Mesodermal cell (in vitro differentiated cells): ENCODE measurements at regions not wholly inside any gene's neighbourhood (a gene's known extent, or its start where the extent isn't known, plus 50 kb on each side); places are given as distances from the start of the nearest gene placed in this dataset.

Experiments
- H3K27ac ChIP-seq: 2 replicates; pipeline ENCODE4 v1.7.0; 2013; ENCODE audit warnings: mild to moderate bottlenecking, low read depth, low read length, moderate library complexity; ENCODE audit not compliant: severe bottlenecking
- H3K36me3 ChIP-seq: 2 replicates; pipeline ENCODE4 v1.7.1; 2013; ENCODE audit warnings: mild to moderate bottlenecking, low read length, moderate library complexity; ENCODE audit not compliant: control insufficient read depth, insufficient read depth
- H3K4me1 ChIP-seq: one replicate; pipeline ENCODE4 v1.7.1; 2013; ENCODE audit warnings: mild to moderate bottlenecking, low read length; ENCODE audit not compliant: insufficient read depth, control insufficient read depth, poor library complexity, severe bottlenecking
- H3K4me3 ChIP-seq: 2 replicates; pipeline ENCODE4 v1.7.0; 2013; ENCODE audit warnings: low read length, control low read depth, mild to moderate bottlenecking; ENCODE audit not compliant: insufficient read depth, poor library complexity, severe bottlenecking; ENCODE audit errors: extremely low read depth
- H3K9me3 ChIP-seq: 2 replicates; pipeline ENCODE4 v1.7.1; 2013; ENCODE audit warnings: mild to moderate bottlenecking, low read length, moderate library complexity; ENCODE audit not compliant: control insufficient read depth
- WGBS, 2 experiments: methylation state at CpG; one replicate each; pipeline ENCODE4 v1.1.5; 2013; ENCODE audit warnings: missing lambda C conversion rate in 2 of 2; ENCODE audit not compliant: insufficient coverage in 2 of 2; 5-methylcytosine and 5-hydroxymethylcytosine counted together

DNA sequence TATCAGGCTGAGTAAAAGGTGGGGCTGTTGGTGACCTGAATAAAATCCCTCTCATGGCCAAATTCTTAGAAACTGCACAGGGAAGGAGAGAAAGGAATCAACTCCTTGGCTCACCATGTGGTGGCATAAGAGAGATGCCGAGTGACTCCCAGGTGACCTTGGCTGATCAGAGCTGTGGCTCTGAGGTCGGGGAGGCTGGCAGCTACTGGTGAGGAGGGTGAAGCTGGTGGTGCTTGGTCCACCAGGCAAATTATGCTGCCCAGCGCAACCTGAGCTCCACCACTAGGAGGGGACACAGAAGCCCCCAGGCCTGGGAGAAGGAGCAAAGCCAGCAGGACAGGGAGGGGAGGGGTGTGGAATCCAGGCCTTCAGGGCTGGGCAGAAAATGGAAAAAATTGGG lies 111.2 kb upstream of the IL12B start:
- Histone ChIP-seq H3K27ac (no peak overlapping the region), H3K4me3 (no peak overlapping the region), H3K4me1 (peaks cover 3% of the 10 kb centered on the region), H3K36me3 (no peaks in the 10 kb centered on the region), H3K9me3 (no peaks in the 10 kb centered on the region)
- WGBS, 2 experiments = 60 to 88% methylated on average over 2 to 3 of the region's 3 CpGs

DNA sequence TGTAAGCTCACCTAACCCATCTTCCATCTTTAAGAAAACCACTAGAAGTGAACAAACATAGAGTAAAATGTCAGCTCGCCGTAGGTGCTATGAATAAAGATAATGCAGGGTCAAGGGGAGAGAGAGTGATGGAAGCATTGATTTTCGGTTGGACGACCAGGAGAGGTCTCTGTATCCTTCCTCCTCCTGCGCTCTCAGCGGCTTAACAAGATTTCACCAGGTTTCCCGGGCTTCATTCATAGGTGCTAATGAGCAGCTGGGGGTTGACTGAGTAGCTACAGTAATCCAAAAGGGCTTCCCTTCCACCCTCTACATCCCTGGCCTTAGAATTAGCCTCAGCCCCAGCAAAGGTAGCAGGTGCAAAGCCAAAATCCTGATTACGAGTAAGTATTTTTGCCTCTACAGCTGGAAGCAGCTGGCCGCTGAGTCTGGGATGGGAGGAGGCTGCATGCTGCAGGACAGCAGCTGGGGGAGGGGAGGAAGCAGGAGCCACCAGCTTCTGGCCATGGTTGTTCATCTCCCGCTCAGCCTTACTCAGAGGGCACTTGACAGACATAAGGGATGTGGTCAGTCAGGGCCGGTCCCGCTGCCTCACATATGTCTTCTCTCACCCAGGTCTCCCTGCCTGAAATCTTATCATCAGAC lies 112.0 kb upstream of the IL12B start:
- Histone ChIP-seq H3K4me1 (peaks cover 3% of the 10 kb centered on the region), H3K27ac (no peak overlapping the region), H3K4me3 (no peak overlapping the region), H3K36me3 (no peaks in the 10 kb centered on the region), H3K9me3 (no peaks in the 10 kb centered on the region)
- 40 to 50% methylated on average over 3 to 8 of the region's 12 CpGs for WGBS, 2 experiments

DNA sequence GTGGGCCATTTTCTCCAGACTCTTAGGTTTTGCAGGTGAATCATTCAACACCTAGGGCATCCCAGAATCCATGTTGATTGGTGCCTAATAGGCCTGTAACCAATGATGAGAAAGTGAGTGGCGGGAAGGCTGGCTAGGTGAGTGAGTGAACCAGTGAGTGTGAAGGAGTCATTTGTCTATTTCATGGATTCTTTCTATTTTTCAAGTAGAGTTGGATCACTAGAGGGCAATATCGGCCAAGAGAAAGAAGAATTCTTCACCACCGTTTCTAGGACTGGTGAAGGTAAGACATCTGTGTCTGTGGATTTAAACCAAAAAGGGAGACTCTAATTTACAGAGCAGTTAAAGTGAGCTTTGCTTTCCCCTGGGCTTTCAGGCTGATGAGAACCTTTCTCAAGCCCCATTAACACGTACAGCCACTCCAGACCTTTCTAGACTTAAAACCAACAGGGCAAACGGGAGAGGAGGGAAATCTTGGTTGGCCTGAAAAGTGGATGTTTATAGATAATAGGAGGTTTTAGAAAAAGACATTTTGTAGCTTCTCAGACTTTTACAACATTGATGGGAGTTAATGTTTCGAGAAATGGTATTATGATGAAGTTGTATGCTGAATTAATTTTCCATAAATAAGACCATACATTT lies 114.3 kb upstream of the IL12B start:
- Histone ChIP-seq H3K4me3 (no peak overlapping the region), H3K9me3 (no peaks in the 10 kb centered on the region), H3K4me1 (peaks cover 3% of the 10 kb centered on the region), H3K36me3 (no peaks in the 10 kb centered on the region), H3K27ac (no peak overlapping the region)
- 50 to 78% methylated on average over 1 of the region's 6 CpGs for WGBS, 2 experiments

DNA sequence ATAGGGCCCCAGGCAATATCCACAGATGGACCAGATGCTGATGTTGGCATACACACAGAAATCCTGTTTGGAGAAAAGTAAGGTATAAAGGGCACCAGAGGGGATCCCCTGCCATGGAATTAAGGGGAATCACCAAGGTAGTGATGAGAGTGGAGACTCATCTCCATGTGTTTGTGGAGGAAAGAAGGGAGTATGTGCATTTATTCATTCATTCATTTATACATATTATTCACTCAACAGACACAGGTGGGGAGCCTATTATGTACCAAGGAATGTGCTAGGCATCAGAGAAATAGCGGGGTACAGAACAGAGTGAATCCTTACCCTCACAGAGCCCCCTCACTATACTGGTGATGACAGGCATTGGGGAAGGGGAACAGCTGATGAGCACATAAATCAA lies 116.8 kb upstream of the IL12B start:
- Histone ChIP-seq H3K4me1 (peaks cover 15% of the 10 kb centered on the region), H3K9me3 (no peaks in the 10 kb centered on the region), H3K4me3 (no peak overlapping the region), H3K27ac (no peak overlapping the region), H3K36me3 (no peaks in the 10 kb centered on the region)
- WGBS, 2 experiments = no CpG with 5 or more reads among the region's 1 CpG

DNA sequence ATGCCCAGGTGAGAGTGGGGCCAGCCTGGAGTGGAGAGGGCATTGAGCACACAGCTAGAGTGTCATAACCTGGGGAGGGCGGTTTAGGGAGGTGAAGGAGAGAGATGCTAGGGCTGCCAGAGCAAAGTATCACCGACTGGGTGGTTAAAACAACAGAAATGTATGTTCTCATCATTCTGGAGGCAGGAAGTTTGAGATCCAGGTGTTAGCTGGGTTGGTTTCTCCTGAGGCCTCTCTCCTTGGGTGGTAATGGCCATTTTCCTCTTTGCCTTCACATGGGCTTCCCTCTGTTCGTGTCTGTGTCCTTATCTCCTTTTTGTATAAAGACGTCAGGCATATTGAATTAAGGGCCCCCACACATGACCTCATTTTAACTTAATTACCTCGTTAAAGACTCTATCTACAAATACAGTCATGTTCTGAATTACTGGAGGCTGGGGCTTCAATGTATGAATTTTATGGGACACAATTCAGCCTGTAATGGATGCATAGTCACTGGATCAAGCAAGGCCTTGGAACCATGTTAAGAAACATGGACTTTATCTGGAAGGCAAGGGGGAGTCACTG lies 118.6 kb upstream of the IL12B start:
- no peaks in the 10 kb centered on the region for H3K36me3 ChIP-seq
- WGBS, 2 experiments = 92 to 100% methylated on average over 3 to 4 of the region's 5 CpGs

DNA sequence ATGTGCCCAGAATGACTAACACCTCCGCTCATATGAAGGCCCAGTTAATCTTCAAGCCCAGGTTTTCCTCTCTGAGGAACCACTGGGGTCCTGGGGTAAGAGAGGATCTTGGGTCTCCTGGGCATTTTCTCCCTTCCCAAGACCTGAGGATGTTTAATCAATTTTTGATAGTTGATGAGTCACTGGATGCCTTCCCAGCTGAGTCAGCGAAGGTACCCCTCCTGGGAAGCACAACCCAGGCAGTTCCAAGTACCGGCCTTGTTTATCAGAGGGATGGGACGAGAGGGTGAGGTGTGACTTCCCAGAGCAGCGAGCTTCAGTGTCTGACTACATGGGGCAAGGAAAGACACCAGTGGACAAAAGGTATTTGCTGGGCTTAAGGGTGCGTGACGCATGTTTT lies 119.6 kb upstream of the IL12B start:
- H3K27ac ChIP-seq = no peak overlapping the region
- H3K36me3 ChIP-seq = no peaks in the 10 kb centered on the region
- no peak overlapping the region for H3K4me3 ChIP-seq
- H3K4me1 ChIP-seq = peaks cover 12% of the 10 kb centered on the region
- H3K9me3 ChIP-seq = no peaks in the 10 kb centered on the region
- WGBS, 2 experiments = 80 to 81% methylated on average over 4 to 5 of the region's 7 CpGs

More for the DNA sequence above, 118.6 kb upstream of the IL12B start:
- H3K4me1 ChIP-seq = peaks cover 12% of the 10 kb centered on the region
- H3K9me3 ChIP-seq = no peaks in the 10 kb centered on the region
- no peak overlapping the region for H3K4me3 ChIP-seq
- H3K27ac ChIP-seq = no peak overlapping the region

DNA sequence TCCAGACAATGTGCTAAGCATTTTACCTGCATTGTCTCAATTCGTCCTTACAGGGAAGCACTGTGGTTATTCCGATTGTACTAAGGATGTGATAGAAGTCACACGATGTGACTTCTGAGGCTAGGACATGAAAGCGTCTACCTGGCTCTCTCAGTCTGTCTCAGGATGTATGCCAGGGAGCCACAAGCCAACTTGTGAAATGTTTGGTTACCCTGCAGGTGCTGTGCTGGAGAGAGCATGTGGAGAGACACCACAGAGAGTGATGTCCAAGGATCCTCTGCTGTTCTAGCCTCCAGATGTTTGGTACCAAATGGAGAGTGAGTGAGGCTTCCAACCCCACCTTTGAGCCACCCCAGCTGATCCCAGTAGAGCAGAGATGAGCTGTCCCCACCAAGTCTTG lies 120.1 kb upstream of the IL12B start:
- Histone ChIP-seq H3K27ac (no peak overlapping the region), H3K4me1 (peaks cover 12% of the 10 kb centered on the region), H3K9me3 (no peaks in the 10 kb centered on the region), H3K36me3 (no peaks in the 10 kb centered on the region), H3K4me3 (no peak overlapping the region)
- 93 to 98% methylated on average over 4 of the region's 4 CpGs for WGBS, 2 experiments

DNA sequence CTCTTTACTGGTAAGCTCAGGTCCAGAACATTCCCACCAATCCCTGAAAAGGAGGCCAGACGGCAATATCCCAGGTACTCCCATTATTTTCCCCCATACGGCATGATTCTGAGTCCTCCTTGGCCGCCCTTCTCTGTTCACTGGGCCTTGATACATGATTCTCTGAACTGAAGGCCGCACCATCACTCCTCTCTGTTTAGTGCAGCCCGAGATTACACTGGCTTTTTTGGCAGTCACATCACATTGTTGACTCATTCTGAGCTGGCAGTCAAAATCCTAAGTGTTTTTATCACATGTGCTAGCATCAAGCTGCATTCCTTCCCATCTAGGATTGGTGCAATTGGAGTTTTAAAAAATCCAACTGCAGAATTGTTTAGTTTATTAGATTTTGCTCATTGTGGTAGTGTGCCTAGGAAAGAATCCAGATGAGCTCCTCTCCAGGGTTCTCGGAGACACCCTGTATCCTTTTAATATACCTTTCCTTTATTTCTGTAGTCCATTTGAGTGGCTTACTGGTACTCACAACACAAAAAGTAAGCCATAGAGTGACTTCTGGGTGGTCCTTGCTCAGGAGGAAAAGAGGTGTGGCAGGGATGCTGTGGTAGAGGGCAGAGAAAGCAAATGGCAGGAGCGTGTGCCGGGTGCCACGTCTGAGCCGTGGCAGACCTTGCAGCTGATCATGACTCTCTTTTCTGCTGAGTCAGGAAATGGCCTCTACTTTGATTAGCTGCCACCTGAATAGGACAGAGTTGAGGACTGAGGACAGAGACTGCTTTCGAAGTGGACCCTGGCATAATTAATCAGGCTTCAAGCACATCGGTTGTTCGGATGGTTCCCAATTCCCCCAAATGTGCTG lies 121.1 kb upstream of the IL12B start:
- H3K4me1 ChIP-seq = peaks cover 12% of the 10 kb centered on the region
- no peak overlapping the region for H3K4me3 ChIP-seq
- no peaks in the 10 kb centered on the region for H3K36me3 ChIP-seq
- WGBS, 2 experiments = 92 to 93% methylated on average over 12 of the region's 13 CpGs
- peak overlapping the region; percentile 45 for H3K27ac ChIP-seq
- H3K9me3 ChIP-seq = no peaks in the 10 kb centered on the region

DNA sequence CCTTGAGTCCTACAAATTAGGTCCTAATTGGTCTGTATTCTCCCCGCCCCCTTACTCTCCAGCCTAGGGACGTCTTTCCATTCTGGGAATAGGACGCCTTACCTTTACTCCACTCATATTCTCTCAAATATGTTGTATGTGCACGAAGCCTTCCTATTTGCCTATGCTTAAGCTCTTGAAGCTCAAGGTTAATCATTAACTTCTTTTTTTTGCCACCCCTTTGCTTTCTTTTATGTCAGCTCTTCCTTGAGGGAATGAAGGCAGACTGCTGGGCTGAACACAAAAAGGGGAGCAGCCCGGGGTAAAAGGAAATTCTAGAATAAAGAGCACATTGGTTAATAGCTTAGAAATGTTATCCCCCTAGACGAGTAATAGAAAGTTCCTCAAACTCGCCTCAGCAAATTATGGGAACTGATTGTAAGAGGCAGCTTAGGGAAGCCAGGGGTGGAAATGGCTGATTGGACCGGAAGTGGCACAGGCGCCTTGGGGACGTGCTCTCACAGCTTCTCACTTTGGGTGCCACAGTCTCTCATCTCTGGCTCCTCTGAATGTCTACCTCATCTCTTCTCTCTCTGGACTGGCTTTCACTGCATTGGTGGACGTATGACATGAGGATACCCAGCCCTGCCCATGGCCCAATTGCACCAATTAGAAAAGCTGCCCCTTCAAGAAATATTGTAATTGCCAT lies 122.3 kb upstream of the IL12B start:
- 96 to 97% methylated on average over 10 to 11 of the region's 11 CpGs for WGBS, 2 experiments
- Histone ChIP-seq H3K4me1 (peaks cover 12% of the 10 kb centered on the region), H3K36me3 (no peaks in the 10 kb centered on the region), H3K4me3 (no peak overlapping the region), H3K9me3 (no peaks in the 10 kb centered on the region), H3K27ac (no peak overlapping the region)

DNA sequence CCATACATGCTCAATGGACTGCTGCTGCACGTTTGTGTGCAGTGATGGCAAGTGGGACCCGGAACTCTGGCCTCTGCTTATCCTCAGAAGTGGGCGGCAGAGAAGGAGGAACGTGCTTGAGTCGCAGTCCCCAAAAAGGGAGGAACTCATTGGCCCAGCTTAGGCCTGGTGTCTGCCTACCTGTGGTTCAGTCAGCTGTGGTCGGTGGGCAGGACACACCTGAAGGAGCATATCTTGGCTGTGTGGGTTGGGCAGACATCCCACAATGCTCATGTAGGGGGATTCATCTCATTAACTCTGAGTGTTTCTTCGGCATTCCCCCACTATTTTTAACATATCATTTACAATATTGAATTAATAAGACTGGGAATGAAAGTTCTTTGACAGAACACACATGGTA lies 122.9 kb upstream of the IL12B start:
- peaks cover 12% of the 10 kb centered on the region for H3K4me1 ChIP-seq
- H3K4me3 ChIP-seq = no peak overlapping the region
- no peaks in the 10 kb centered on the region for H3K9me3 ChIP-seq
- H3K27ac ChIP-seq = no peak overlapping the region
- H3K36me3 ChIP-seq = no peaks in the 10 kb centered on the region
- 80 to 93% methylated on average over 5 to 6 of the region's 7 CpGs for WGBS, 2 experiments
